ENCODE measurements at regions not wholly inside any gene's neighbourhood (a gene's known extent, or its start where the extent isn't known, plus 50 kb on each side); places are given as distances from the start of the nearest gene placed in this dataset.

DNA sequence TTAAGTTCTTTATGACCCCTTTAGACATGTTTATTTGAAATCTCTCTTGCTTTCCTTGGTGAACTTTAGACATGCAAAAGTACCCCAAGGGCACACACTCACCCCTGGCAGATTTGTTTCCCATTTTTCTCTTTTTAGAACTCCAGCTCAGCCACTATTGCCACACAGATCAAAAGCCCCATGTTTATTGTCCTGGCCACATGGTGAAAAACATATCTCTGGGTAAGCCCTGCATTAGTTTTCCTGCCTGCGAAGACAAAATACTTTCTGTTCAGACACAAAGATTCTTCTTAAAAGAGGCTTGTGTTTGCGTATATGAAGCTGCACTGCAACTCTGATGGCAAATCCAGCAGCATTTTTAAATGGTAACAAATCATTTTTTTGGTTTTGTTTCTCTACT, 200.0 kb downstream of the POLR1F start (continued):
- TF ChIP-seq, protein P1, sequence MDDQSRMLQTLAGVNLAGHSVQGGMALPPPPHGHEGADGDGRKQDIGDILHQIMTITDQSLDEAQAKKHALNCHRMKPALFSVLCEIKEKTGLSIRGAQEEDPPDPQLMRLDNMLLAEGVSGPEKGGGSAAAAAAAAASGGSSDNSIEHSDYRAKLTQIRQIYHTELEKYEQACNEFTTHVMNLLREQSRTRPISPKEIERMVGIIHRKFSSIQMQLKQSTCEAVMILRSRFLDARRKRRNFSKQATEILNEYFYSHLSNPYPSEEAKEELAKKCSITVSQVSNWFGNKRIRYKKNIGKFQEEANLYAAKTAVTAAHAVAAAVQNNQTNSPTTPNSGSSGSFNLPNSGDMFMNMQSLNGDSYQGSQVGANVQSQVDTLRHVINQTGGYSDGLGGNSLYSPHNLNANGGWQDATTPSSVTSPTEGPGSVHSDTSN (IDR thresholded peaks at IDR 0.05): no peak
- TF ChIP-seq CBX8 (IDR thresholded peaks at IDR 0.05) (no peak), CBX2 (IDR thresholded peaks at IDR 0.05; ENCODE audit: borderline replicate concordance, low read depth) (no peak), TP53 (CRISPR knock-in tag; IDR thresholded peaks at IDR 0.05) (no peak), RCOR1 (IDR thresholded peaks at IDR 0.05; ENCODE audit: low read depth, low read length) (no peak), RAD21 (conservative IDR thresholded peaks at IDR 0.05 in 1 of 2, IDR thresholded peaks at IDR 0.05 in 1 of 2) (no peak)

DNA sequence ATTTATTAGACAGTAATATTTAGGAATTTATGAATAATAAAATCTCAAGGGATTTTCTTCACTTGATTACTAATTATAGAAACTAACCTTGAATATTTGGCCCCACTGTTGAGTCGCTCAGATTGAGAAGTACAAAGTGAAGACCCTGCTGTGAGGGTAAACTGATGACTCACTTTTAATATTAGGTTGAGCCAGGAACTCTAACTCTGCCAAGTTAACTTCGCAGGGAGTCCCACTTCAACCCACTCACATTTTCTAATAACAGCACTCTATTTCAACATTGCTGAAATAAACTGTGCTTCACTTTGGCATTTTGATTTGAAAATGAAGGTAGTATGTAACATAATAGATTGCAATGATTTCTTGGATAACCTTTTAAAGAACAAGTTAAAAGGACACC, 200.7 kb downstream of the POLR1F start:
- no peak overlapping the region for H3K27ac ChIP-seq
- ATAC-seq: no peak
- H3K9me3 ChIP-seq: no peaks in the 10 kb centered on the region
- no peak for DNase-seq (ENCODE audit: low read depth in 1 of 2, low spot score in 1 of 2)
- ChIA-PET POLR2A (no interaction called here), CTCF (no interaction called here)
- H3K4me3 ChIP-seq: no peak overlapping the region
- TF ChIP-seq RCOR1 (IDR thresholded peaks at IDR 0.05; ENCODE audit: low read depth, low read length) (no peak), CHD2 (IDR thresholded peaks at IDR 0.05; ENCODE audit: low read length, partially characterized antibody) (no peak), TP53 (CRISPR knock-in tag; IDR thresholded peaks at IDR 0.05) (no peak), HOXA7 (CRISPR knock-in tag; IDR thresholded peaks at IDR 0.05) (no peak), ESRRA (IDR thresholded peaks at IDR 0.05; ENCODE audit: borderline replicate concordance, low read length) (no peak), RAD21 (conservative IDR thresholded peaks at IDR 0.05 in 1 of 2, IDR thresholded peaks at IDR 0.05 in 1 of 2) (no peak), ZFP36 (IDR thresholded peaks at IDR 0.05; ENCODE audit: borderline replicate concordance, partially characterized antibody) (no peak), CEBPB (IDR thresholded peaks at IDR 0.05) (no peak), EHMT2 (IDR thresholded peaks at IDR 0.05; ENCODE audit: low read depth) (no peak)
- TF ChIP-seq, protein P2, sequence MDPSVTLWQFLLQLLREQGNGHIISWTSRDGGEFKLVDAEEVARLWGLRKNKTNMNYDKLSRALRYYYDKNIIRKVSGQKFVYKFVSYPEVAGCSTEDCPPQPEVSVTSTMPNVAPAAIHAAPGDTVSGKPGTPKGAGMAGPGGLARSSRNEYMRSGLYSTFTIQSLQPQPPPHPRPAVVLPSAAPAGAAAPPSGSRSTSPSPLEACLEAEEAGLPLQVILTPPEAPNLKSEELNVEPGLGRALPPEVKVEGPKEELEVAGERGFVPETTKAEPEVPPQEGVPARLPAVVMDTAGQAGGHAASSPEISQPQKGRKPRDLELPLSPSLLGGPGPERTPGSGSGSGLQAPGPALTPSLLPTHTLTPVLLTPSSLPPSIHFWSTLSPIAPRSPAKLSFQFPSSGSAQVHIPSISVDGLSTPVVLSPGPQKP (IDR thresholded peaks at IDR 0.05; ENCODE audit: low read depth, low read length): no peak
- TF ChIP-seq, protein P3, sequence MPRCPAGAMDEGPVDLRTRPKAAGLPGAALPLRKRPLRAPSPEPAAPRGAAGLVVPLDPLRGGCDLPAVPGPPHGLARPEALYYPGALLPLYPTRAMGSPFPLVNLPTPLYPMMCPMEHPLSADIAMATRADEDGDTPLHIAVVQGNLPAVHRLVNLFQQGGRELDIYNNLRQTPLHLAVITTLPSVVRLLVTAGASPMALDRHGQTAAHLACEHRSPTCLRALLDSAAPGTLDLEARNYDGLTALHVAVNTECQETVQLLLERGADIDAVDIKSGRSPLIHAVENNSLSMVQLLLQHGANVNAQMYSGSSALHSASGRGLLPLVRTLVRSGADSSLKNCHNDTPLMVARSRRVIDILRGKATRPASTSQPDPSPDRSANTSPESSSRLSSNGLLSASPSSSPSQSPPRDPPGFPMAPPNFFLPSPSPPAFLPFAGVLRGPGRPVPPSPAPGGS (IDR thresholded peaks at IDR 0.05): no peak
- no peak for FAIRE-seq
- WGBS (ENCODE audit: missing lambda C conversion rate): 13% methylated on average over 2 of the region's 2 CpGs
- H3K4me2 ChIP-seq: no peak overlapping the region
- no peaks in the 10 kb centered on the region for H3K4me1 ChIP-seq

DNA sequence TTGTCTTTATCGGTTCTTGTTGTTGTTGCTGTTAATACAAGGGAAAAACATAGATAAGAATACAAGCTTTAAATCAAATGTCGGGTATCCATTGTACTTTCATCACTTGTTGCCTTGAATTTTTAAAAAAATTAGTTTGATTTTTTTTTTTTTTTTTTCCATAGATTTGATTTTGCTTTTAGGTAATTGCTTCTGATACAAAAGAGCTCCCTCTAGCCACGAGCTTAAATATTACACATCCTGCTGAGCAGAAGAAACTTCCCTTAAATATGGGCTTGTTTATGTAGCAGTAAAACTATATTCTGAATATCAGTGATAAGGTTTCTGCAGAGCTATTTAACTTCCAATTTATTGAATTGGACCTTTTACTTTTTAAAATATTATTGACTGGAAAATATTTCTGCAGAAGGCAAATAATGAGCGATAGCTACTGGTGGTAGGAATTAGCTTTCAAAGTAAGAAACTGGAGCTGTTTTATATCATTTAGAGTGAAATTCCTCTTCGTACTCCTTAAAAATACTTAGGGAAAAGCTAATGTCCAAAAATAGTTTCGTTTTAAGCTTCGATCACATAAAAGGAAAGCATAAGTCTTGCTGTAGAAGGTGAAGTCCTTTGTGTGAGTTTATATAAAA, 216.9 kb downstream of the POLR1F start:
- ATAC-seq: no peak
- Histone ChIP-seq H3K4me3 (no peak overlapping the region), H3K4me2 (no peak overlapping the region), H3K27ac (no peak overlapping the region), H3K9me3 (no peaks in the 10 kb centered on the region), H3K4me1 (no peaks in the 10 kb centered on the region)
- TF ChIP-seq ESRRA (IDR thresholded peaks at IDR 0.05; ENCODE audit: borderline replicate concordance, low read length) (no peak), MAFK (IDR thresholded peaks at IDR 0.05; ENCODE audit: partially characterized antibody) (no peak), RAD21 (conservative IDR thresholded peaks at IDR 0.05 in 1 of 2, IDR thresholded peaks at IDR 0.05 in 1 of 2) (peak; percentile 26 to 55; a peak in 3 of 5 replicates), SMC3 (IDR thresholded peaks at IDR 0.05) (peak; percentile 22; the same call in 1 of the 3 replicates), RCOR1 (IDR thresholded peaks at IDR 0.05; ENCODE audit: low read depth, low read length) (no peak), RFX5 (IDR thresholded peaks at IDR 0.05) (no peak), KDM5A (IDR thresholded peaks at IDR 0.05) (no peak)
- TF ChIP-seq, protein P4, sequence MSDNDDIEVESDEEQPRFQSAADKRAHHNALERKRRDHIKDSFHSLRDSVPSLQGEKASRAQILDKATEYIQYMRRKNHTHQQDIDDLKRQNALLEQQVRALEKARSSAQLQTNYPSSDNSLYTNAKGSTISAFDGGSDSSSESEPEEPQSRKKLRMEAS (IDR thresholded peaks at IDR 0.05): no peak
- TF ChIP-seq, protein P5, sequence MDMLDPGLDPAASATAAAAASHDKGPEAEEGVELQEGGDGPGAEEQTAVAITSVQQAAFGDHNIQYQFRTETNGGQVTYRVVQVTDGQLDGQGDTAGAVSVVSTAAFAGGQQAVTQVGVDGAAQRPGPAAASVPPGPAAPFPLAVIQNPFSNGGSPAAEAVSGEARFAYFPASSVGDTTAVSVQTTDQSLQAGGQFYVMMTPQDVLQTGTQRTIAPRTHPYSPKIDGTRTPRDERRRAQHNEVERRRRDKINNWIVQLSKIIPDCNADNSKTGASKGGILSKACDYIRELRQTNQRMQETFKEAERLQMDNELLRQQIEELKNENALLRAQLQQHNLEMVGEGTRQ (IDR thresholded peaks at IDR 0.05): no peak
- TF ChIP-seq, protein P6, sequence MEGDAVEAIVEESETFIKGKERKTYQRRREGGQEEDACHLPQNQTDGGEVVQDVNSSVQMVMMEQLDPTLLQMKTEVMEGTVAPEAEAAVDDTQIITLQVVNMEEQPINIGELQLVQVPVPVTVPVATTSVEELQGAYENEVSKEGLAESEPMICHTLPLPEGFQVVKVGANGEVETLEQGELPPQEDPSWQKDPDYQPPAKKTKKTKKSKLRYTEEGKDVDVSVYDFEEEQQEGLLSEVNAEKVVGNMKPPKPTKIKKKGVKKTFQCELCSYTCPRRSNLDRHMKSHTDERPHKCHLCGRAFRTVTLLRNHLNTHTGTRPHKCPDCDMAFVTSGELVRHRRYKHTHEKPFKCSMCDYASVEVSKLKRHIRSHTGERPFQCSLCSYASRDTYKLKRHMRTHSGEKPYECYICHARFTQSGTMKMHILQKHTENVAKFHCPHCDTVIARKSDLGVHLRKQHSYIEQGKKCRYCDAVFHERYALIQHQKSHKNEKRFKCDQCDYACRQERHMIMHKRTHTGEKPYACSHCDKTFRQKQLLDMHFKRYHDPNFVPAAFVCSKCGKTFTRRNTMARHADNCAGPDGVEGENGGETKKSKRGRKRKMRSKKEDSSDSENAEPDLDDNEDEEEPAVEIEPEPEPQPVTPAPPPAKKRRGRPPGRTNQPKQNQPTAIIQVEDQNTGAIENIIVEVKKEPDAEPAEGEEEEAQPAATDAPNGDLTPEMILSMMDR (IDR thresholded peaks at IDR 0.05): peak; percentile 47
- peak; percentile 3 to 24 for DNase-seq (ENCODE audit: low read depth in 1 of 2, low spot score in 1 of 2)
- ChIA-PET CTCF (interaction anchor here (0.5 to 1.8 kb wide), 16 partner anchors 8 to 1239 kb away, joined by 3 to 9 read pairs (median 3); no protein-coding TSS in a partner anchor), POLR2A (no interaction called here)
- FAIRE-seq: no peak
- 22% methylated on average over 7 of the region's 7 CpGs for WGBS (ENCODE audit: missing lambda C conversion rate)

All from A549 (cell line).